Urothelium cell line (cell line): ENCODE measurements at regions not wholly inside any gene's neighbourhood (a gene's known extent, or its start where the extent isn't known, plus 50 kb on each side); places are given as distances from the start of the nearest gene placed in this dataset.
"Not testable (repeated sequence)": the region's sequence is repeated elsewhere in the genome, so short reads cannot be mapped to it uniquely, and the experiment has no call there.

Source experiments
- DNase-seq: peaks from one replicate; pipeline ENCODE4 v3.0.0; 2011; ENCODE audit warnings: low spot score, mixed read lengths
- FAIRE-seq: peaks from 2 replicates; lab custom pipeline; 2011; peaks lifted over from hg19 to GRCh38; lab: Jason Lieb, UNC

GRCh38 chr15:32342772-32343199 is 60.3 kb downstream of the GOLGA8K start:
- FAIRE-seq = peak; percentile 37
- not testable (repeated sequence) for DNase-seq

GRCh38 chr15:32342268-32342667 is 60.8 kb downstream of the GOLGA8K start:
- peak; percentile 37 for FAIRE-seq
- not testable (repeated sequence) for DNase-seq

- DNase-seq, FAIRE-seq: not testable (repeated sequence)
These were observed 61.6 kb downstream of the GOLGA8K start for GRCh38 chr15:32341530-32341929.

GRCh38 chr15:32336804-32337203 is 66.3 kb downstream of the GOLGA8K start:
- not testable (repeated sequence) for FAIRE-seq, DNase-seq

GRCh38 chr15:32323353-32323752 is 79.7 kb downstream of the GOLGA8K start:
- FAIRE-seq, DNase-seq: not testable (repeated sequence)

- not testable (repeated sequence) for FAIRE-seq, DNase-seq
These were observed 83.8 kb downstream of the GOLGA8K start for GRCh38 chr15:32319247-32319646.

GRCh38 chr15:32316482-32316881 is 86.6 kb downstream of the GOLGA8K start:
- DNase-seq = not testable (repeated sequence)
- FAIRE-seq = peak; percentile 83

- FAIRE-seq, DNase-seq: not testable (repeated sequence)
These were observed 87.8 kb downstream of the GOLGA8K start for GRCh38 chr15:32315079-32315939.

GRCh38 chr15:32313446-32314209 is 89.5 kb downstream of the GOLGA8K start:
- DNase-seq = not testable (repeated sequence)
- peak; percentile 44 for FAIRE-seq

GRCh38 chr15:32312721-32313120 is 90.4 kb downstream of the GOLGA8K start:
- DNase-seq, FAIRE-seq: not testable (repeated sequence)

GRCh38 chr15:32307592-32307991 is 95.5 kb downstream of the GOLGA8K start:
- DNase-seq, FAIRE-seq: not testable (repeated sequence)

- not testable (repeated sequence) for DNase-seq, FAIRE-seq
These were observed 126.8 kb downstream of the GOLGA8K start for GRCh38 chr15:32276200-32276830.

- FAIRE-seq, DNase-seq: not testable (repeated sequence)
These were observed 149.1 kb downstream of the GOLGA8K start for GRCh38 chr15:32253958-32254357.

- DNase-seq = not testable (repeated sequence)
These were observed 153.9 kb downstream of the GOLGA8K start for GRCh38 chr15:32249207-32249606.

GRCh38 chr15:32243727-32244126 is 159.4 kb downstream of the GOLGA8K start:
- FAIRE-seq, DNase-seq: not testable (repeated sequence)

More at GRCh38 chr15:32249207-32249606, 153.9 kb downstream of the GOLGA8K start:
- not testable (repeated sequence) for FAIRE-seq

- DNase-seq, FAIRE-seq: not testable (repeated sequence)
These were observed 160.1 kb downstream of the GOLGA8K start for GRCh38 chr15:32242780-32243528.

GRCh38 chr15:32227410-32228114 is 175.5 kb downstream of the GOLGA8K start:
- not testable (repeated sequence) for DNase-seq
- FAIRE-seq = peak; percentile 44

GRCh38 chr15:32222716-32223115 is 180.4 kb downstream of the GOLGA8K start:
- DNase-seq (no peak), FAIRE-seq (no peak)
